HG03095 (cell line): ENCODE measurements at regions not wholly inside any gene's neighbourhood (a gene's known extent, or its start where the extent isn't known, plus 50 kb on each side); places are given as distances from the start of the nearest gene placed in this dataset.
"Not testable (repeated sequence)": the region's sequence is repeated elsewhere in the genome, so short reads cannot be mapped to it uniquely, and the experiment has no call there.

Experiments
- ATAC-seq: cut with Tn5 transposase; IDR thresholded peaks from one replicate; pipeline ENCODE4 v1.9.1; 2021; ENCODE audit warnings: moderate library complexity; ENCODE audit not compliant: unreplicated experiment

- ATAC-seq: not testable (repeated sequence)
Observed at GRCh38 chr2:87500951-87501350, 246.9 kb upstream of the PLGLB2 start.

- not testable (repeated sequence) for ATAC-seq
Observed at GRCh38 chr2:87502948-87503347, 244.9 kb upstream of the PLGLB2 start.

- ATAC-seq: not testable (repeated sequence)
Observed at GRCh38 chr2:87505239-87505638, 242.6 kb upstream of the PLGLB2 start.

- ATAC-seq: not testable (repeated sequence)
Observed at GRCh38 chr2:87505909-87506308, 242.0 kb upstream of the PLGLB2 start.

GRCh38 chr2:87507378-87508348 lies 240.2 kb upstream of the PLGLB2 start:
- ATAC-seq: not testable (repeated sequence)

- not testable (repeated sequence) for ATAC-seq
Observed at GRCh38 chr2:87511195-87511778, 236.6 kb upstream of the PLGLB2 start.

GRCh38 chr2:87512864-87513530 lies 234.9 kb upstream of the PLGLB2 start:
- not testable (repeated sequence) for ATAC-seq

- peak; percentile 64 for ATAC-seq
Observed at GRCh38 chr2:87514034-87514433, 233.9 kb upstream of the PLGLB2 start.

GRCh38 chr2:87514515-87514914 lies 233.4 kb upstream of the PLGLB2 start:
- not testable (repeated sequence) for ATAC-seq

GRCh38 chr2:87515226-87515625 lies 232.7 kb upstream of the PLGLB2 start:
- ATAC-seq: not testable (repeated sequence)

- not testable (repeated sequence) for ATAC-seq
Observed at GRCh38 chr2:87515875-87516274, 232.0 kb upstream of the PLGLB2 start.

GRCh38 chr2:87516369-87516967 lies 231.4 kb upstream of the PLGLB2 start:
- ATAC-seq: not testable (repeated sequence)

GRCh38 chr2:87517438-87517837 lies 230.4 kb upstream of the PLGLB2 start:
- not testable (repeated sequence) for ATAC-seq

- not testable (repeated sequence) for ATAC-seq
Observed at GRCh38 chr2:87518066-87518465, 229.8 kb upstream of the PLGLB2 start.

GRCh38 chr2:87518547-87518946 lies 229.3 kb upstream of the PLGLB2 start:
- not testable (repeated sequence) for ATAC-seq

- not testable (repeated sequence) for ATAC-seq
Observed at GRCh38 chr2:87519158-87520011, 228.5 kb upstream of the PLGLB2 start.

GRCh38 chr2:87521057-87521456 lies 226.8 kb upstream of the PLGLB2 start:
- peak; percentile 58 for ATAC-seq

GRCh38 chr2:87521489-87521888 lies 226.4 kb upstream of the PLGLB2 start:
- not testable (repeated sequence) for ATAC-seq

- not testable (repeated sequence) for ATAC-seq
Observed at GRCh38 chr2:87524619-87525188, 223.2 kb upstream of the PLGLB2 start.
